GM20000 (cell line): ENCODE measurements at regions not wholly inside any gene's neighbourhood (a gene's known extent, or its start where the extent isn't known, plus 50 kb on each side); places are given as distances from the start of the nearest gene placed in this dataset.

ENCODE experiments used
- DNase-seq: peaks from one replicate; pipeline ENCODE4 v3.0.0; 2012; ENCODE audit warnings: low spot score
- TF ChIP-seq, protein P1 (sequence below): IDR thresholded peaks from 2 replicates; pipeline ENCODE4 v1.5.1; 2012; ENCODE audit warnings: mild to moderate bottlenecking, control low read depth; ENCODE audit errors: extremely low read depth, missing control alignments

DNA sequence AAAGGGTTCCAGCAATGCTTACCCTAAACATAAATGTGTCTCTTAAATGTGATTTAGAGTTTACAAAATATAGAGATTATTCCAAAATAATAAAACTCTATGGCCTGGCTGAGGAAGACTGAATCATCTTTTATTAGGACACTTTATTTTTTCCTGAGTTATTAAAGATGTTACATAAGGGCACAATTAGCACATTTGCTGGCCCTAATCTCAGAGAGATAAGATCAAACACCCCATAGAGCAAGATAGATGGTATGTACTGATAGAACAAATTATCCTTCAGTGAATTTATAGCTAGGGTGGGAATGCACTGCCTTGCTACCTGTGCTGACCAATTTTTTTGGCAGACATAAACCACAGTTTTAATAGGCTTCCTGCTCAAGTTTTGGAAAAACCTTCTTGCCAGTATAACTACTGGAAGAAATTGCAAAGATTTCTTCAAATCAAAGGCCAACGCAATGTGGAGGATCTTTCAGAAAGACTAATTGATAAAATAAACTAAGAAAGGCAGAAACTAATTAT, 367.1 kb upstream of the MPDZ start:
- TF ChIP-seq, protein P1, sequence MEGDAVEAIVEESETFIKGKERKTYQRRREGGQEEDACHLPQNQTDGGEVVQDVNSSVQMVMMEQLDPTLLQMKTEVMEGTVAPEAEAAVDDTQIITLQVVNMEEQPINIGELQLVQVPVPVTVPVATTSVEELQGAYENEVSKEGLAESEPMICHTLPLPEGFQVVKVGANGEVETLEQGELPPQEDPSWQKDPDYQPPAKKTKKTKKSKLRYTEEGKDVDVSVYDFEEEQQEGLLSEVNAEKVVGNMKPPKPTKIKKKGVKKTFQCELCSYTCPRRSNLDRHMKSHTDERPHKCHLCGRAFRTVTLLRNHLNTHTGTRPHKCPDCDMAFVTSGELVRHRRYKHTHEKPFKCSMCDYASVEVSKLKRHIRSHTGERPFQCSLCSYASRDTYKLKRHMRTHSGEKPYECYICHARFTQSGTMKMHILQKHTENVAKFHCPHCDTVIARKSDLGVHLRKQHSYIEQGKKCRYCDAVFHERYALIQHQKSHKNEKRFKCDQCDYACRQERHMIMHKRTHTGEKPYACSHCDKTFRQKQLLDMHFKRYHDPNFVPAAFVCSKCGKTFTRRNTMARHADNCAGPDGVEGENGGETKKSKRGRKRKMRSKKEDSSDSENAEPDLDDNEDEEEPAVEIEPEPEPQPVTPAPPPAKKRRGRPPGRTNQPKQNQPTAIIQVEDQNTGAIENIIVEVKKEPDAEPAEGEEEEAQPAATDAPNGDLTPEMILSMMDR, result no peak
- no peak for DNase-seq

DNA sequence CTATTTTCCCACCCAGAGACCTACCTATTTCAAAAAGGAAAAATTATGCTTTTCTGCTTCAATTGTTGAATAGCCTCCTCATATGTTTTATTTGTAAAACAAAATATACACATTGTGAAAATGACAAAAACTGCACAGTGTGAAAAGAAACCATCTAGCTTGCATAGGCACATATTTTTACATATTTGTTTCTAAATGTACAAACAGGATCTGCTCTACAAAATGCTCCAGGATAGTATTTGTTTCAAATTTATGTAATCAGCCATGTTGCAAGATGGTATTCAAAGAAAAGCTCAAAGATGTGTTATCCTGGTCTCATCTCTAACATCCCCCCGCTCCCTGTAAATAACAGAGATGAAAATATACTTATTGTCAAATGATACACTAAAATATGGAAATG, 366.1 kb upstream of the MPDZ start:
- DNase-seq, result no peak
- TF ChIP-seq, protein P1, result no peak

DNA sequence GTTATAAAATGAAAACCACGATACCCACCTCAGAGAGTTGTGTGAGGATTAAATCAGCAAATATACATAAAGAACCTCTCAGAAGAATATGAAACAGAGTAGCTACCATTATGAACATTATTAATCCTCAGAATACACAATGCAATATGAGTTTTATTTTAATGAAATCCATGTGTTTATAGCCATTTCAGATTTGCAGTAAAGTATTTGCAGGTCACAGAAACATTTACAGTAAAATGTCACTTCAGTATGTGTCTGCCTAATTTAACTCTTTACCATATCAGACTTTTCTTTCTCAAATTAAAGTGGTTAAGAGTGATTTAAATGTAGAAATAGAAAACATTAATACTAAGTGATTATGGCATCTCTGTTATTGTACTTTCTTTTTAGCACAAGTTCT, 365.2 kb upstream of the MPDZ start:
- TF ChIP-seq, protein P1, result no peak
- no peak for DNase-seq

DNA sequence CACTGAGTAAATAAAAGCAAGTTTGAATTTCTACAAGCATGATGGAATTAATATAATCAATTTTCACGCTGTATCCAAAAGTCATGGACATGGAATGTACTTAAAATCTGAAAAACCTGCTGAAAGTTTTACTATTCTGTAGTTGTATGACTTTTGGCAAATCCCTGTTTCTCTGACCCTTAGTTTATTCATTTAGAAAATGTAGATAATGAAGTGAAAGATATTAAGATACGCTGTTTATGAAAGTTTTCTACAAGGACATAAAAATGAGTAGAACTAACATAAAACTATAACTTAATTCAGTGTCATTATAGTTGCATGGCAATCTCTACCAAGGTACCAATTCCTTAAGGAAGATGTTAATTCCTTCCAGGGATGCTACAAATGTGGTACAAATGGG, 363.2 kb upstream of the MPDZ start:
- DNase-seq, result no peak
- TF ChIP-seq, protein P1, result no peak

DNA sequence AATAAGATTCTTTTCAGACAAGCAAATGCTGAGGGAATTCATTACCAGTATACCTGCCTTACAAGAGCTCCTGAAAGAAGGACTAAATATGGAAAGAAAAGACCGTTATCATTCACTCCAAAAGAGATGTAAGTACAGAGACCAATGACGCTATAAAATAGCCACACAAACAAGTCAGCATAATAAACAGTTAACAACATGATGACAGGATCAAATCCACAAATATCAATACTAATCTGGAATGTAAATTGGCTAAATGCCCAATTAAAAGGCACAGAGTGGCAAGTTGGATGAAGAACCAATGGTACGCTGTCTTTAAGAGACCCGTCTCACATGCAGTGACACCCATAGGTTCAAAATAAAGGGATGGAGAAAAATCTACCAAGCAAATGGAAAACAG, 349.6 kb upstream of the MPDZ start:
- no peak for DNase-seq
- TF ChIP-seq, protein P1, result no peak

DNA sequence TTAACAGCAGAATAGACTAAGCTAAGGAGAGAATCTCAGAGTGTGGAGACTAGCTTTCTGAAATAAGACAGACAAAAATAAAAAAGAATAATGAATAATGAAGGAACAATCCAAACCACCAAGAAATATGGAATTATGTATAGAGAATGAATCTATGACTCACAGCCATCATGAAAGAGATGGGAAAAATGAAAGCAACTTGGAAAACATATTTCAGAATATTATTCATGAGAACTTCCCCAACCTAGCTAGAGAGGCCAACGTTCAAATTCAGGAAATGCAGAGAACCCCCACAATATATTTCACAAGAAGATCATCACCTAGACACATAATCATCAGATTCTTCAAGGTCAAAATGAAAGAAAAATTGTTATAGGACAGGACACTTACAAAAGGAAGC, 349.0 kb upstream of the MPDZ start:
- no peak for DNase-seq
- TF ChIP-seq, protein P1, result no peak

DNA sequence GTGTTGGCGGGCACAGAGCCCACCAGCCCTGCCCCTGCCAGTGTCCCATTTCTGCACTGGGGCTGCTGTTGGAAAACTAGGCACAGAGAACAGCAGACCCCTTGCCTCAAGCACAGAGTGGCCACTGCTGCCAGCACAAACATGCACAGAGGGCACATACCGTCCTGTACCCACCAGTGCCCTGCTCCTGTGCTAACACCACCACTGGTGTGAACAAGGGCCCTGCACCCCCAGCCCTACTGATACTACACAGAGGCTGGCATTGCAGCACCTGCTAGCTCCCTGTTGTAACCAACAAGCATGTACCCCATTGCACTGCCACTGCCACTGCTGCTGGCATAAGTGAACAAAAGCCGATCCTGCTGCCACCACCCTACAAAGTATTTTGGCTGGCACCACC, 348.0 kb upstream of the MPDZ start:
- TF ChIP-seq, protein P1, result no peak
- DNase-seq, result no peak
